AG04449 (cell line): ENCODE measurements at regions not wholly inside any gene's neighbourhood (a gene's known extent, or its start where the extent isn't known, plus 50 kb on each side); places are given as distances from the start of the nearest gene placed in this dataset.

Experiments used
- CTCF ChIA-PET: fragments of 350-600 bp; formaldehyde crosslinking; extraction: SDS; loops from one replicate; lab custom pipeline; 2021; ENCODE audit warnings: antibody characterized with exemption; lab: Yijun Ruan, JAX
- POLR2A ChIA-PET: fragments of 400-600, 350-600 bp; formaldehyde crosslinking; extraction: SDS; loops from one replicate; lab custom pipeline; 2020; ENCODE audit warnings: antibody characterized with exemption, inconsistent platforms; lab: Yijun Ruan, JAX
- DNase-seq: peaks from one replicate; pipeline ENCODE4 v3.0.0-alpha.2; 2010; ENCODE audit warnings: low read depth, low spot score
- H3K4me3 ChIP-seq: 2 replicates; pipeline ENCODE4 v1.5.1; 2011; ENCODE audit warnings: low read depth, mild to moderate bottlenecking, control low read depth, low read length
- CTCF ChIP-seq: IDR thresholded peaks from one replicate; pipeline ENCODE4 v1.5.1; 2011; ENCODE audit warnings: mild to moderate bottlenecking, moderate library complexity, low read length, control low read depth, inconsistent platforms; ENCODE audit not compliant: insufficient read depth; ENCODE audit errors: missing control alignments

GRCh38 chr22:48477031-48477721 lies 1350.5 kb downstream of the BRD1 start:
- TF ChIP-seq CTCF: no peak
- CTCF ChIA-PET: no interaction called here
- POLR2A ChIA-PET: no interaction called here
- H3K4me3 ChIP-seq: no peak overlapping the region
- DNase-seq: no peak

GRCh38 chr22:48476577-48476976 lies 1351.1 kb downstream of the BRD1 start:
- DNase-seq: no peak
- no peak for TF ChIP-seq CTCF
- CTCF ChIA-PET: no interaction called here
- POLR2A ChIA-PET: no interaction called here
- no peak overlapping the region for H3K4me3 ChIP-seq

DNA sequence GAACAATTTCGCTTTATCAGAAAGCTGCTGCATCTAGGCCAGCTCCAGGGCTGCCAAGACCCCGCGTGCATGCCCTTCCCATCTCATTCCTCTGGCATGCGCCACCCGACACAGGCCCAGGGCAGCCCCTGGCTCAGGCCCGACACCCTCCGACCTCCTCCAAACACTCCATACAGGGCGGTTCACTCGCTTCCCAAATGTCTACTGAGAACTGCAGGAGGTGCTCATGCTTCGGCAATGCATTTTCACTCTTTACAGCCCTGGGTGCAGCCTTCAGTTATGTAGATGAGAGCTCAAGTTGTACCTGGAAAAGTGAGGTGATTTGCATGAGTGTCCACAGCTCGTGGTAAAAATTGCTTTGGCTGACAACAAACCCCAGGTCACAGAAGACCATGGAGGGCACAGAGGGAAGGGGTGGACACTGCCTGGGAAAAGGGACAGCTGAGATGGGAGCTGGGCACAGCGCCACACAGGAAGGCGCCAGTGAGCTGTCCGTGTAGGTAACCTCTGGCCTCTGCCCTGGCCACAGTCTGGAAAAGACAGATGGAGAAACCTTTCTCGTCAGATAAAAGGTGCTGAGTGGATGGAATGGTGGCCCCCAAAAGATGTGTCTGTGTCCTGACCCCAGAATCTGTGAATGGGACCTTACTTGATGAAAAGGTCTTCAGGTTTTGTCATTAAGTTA lies 1351.9 kb downstream of the BRD1 start:
- no peak overlapping the region for H3K4me3 ChIP-seq
- no peak for TF ChIP-seq CTCF
- ChIA-PET POLR2A (no interaction called here), CTCF (no interaction called here)
- no peak for DNase-seq

- no peak for DNase-seq
- ChIA-PET CTCF (no interaction called here), POLR2A (no interaction called here)
- H3K4me3 ChIP-seq: no peak overlapping the region
- TF ChIP-seq CTCF: no peak
Observed at GRCh38 chr22:48474881-48475280, 1352.8 kb downstream of the BRD1 start.

- H3K4me3 ChIP-seq: no peak overlapping the region
- CTCF ChIA-PET: interaction anchor here (1.6 kb wide), 1 partner anchor 19 kb away, joined by 5 read pairs; no protein-coding TSS in a partner anchor
- POLR2A ChIA-PET: no interaction called here
- DNase-seq: no peak
- TF ChIP-seq CTCF: no peak
Observed at GRCh38 chr22:48473202-48473601, 1354.5 kb downstream of the BRD1 start.

GRCh38 chr22:48464246-48464645 lies 1363.4 kb downstream of the BRD1 start:
- TF ChIP-seq CTCF: no peak
- DNase-seq: no peak
- ChIA-PET POLR2A (no interaction called here), CTCF (no interaction called here)
- H3K4me3 ChIP-seq: no peak overlapping the region
